IMR-90 (cell line): ENCODE measurements at regions not wholly inside any gene's neighbourhood (a gene's known extent, or its start where the extent isn't known, plus 50 kb on each side); places are given as distances from the start of the nearest gene placed in this dataset.
A peak's percentile ranks its signal among the peaks of the same experiment; 100 is the strongest.

Experiments used
- ATAC-seq: fragments of 200-7000 bp; cut with Tn5 transposase; 2 replicates; pipeline ENCODE4 v1.9.1; 2020; ENCODE audit warnings: low read depth, mild to moderate bottlenecking, moderate library complexity
- BruUV-seq: library from RNA; stranded (reverse); fragments of 400-500 nt; replicated peaks from 2 replicates; lab custom pipeline; 2021; lab: Mats Ljungman, UMichigan
- CTCF ChIA-PET: fragments of 300-600 bp; formaldehyde crosslinking; extraction: SDS; loops from one replicate; lab custom pipeline; 2021; ENCODE audit warnings: antibody characterized with exemption; lab: Yijun Ruan, JAX
- POLR2A ChIA-PET: fragments of 300-600 bp; sonication (Branson Sonifier 250); formaldehyde crosslinking; loops from one replicate; lab custom pipeline; 2022; ENCODE audit warnings: antibody characterized with exemption; ENCODE audit not compliant: unreplicated experiment; lab: Charles Lee
- DNase-seq: peaks from one replicate; pipeline ENCODE4 v3.0.0; 2013
- H2AFZ ChIP-seq: replicated peaks from 2 replicates; pipeline ENCODE3; 2013; ENCODE audit warnings: low read length, mild to moderate bottlenecking; ENCODE audit not compliant: poor library complexity
- H2AK5ac ChIP-seq: 2 replicates; pipeline ENCODE4 v1.6.1; 2013; ENCODE audit warnings: low read depth, low read length, inconsistent platforms
- H2AK9ac ChIP-seq: replicated peaks from 2 replicates; pipeline ENCODE3; 2013; ENCODE audit warnings: mild to moderate bottlenecking, low read depth, low read length, moderate library complexity; ENCODE audit not compliant: poor library complexity
- H2BK120ac ChIP-seq: 2 replicates; pipeline ENCODE4 v1.6.1; 2013; ENCODE audit warnings: low read depth, low read length, inconsistent platforms
- H2BK15ac ChIP-seq: 3 replicates; pipeline ENCODE4 v1.6.1; 2013; ENCODE audit warnings: low read depth, low read length, inconsistent platforms
- H2BK20ac ChIP-seq: 2 replicates; pipeline ENCODE4 v1.6.1; 2013; ENCODE audit warnings: low read depth, mild to moderate bottlenecking, inconsistent platforms, low read length, moderate library complexity
- H2BK5ac ChIP-seq: 2 replicates; pipeline ENCODE4 v1.6.1; 2013; ENCODE audit warnings: mild to moderate bottlenecking, low read depth, low read length, inconsistent platforms; ENCODE audit not compliant: poor library complexity, severe bottlenecking
- H3K14ac ChIP-seq: replicated peaks from 2 replicates; pipeline ENCODE4 v1.6.1; 2013; ENCODE audit warnings: low read depth, low read length, inconsistent platforms
- H3K18ac ChIP-seq: 2 replicates; pipeline ENCODE4 v1.6.1; 2013; ENCODE audit warnings: low read depth, low read length, control low read depth
- H3K23ac ChIP-seq: 2 replicates; pipeline ENCODE4 v1.6.1; 2013; ENCODE audit warnings: low read depth, low read length, inconsistent platforms
- H3K27ac ChIP-seq: 2 replicates; pipeline ENCODE4 v1.5.1; 2013; ENCODE audit warnings: mild to moderate bottlenecking, control low read depth, low read length; ENCODE audit not compliant: insufficient read depth
- H3K27me3 ChIP-seq: 2 replicates; pipeline ENCODE4 v1.6.1; 2013; ENCODE audit warnings: low read length; ENCODE audit not compliant: control insufficient read depth, insufficient read depth
- H3K36me3 ChIP-seq: 2 replicates; pipeline ENCODE4 v1.6.1; 2013; ENCODE audit warnings: low read length, mixed read lengths; ENCODE audit not compliant: control insufficient read depth, insufficient read depth
- H3K4ac ChIP-seq: 2 replicates; pipeline ENCODE4 v1.6.1; 2013; ENCODE audit warnings: low read depth, low read length, inconsistent platforms
- H3K4me1 ChIP-seq: 2 replicates; pipeline ENCODE4 v1.6.1; 2013; ENCODE audit warnings: low read length, mixed read lengths; ENCODE audit not compliant: control insufficient read depth, insufficient read depth
- H3K4me2 ChIP-seq: 2 replicates; pipeline ENCODE4 v1.6.1; 2013; ENCODE audit warnings: low read depth, mild to moderate bottlenecking, control low read depth, low read length, moderate library complexity
- H3K4me3 ChIP-seq: 2 replicates; pipeline ENCODE4 v1.5.1; 2013; ENCODE audit warnings: low read depth, mild to moderate bottlenecking, control low read depth, low read length, moderate library complexity; ENCODE audit not compliant: insufficient read depth
- H3K56ac ChIP-seq: 2 replicates; pipeline ENCODE4 v1.6.1; 2013; ENCODE audit warnings: low read length, inconsistent platforms; ENCODE audit not compliant: insufficient read depth; ENCODE audit errors: extremely low read depth
- H3K79me1 ChIP-seq, 2 experiments: 2 replicates each; pipeline ENCODE4 v1.6.1; 2013; ENCODE audit warnings: low read length in 2 of 2, inconsistent platforms in 1 of 2, low read depth in 1 of 2
- H3K9ac ChIP-seq: 2 replicates; pipeline ENCODE4 v1.6.1; 2013; ENCODE audit warnings: low read depth, low read length, control low read depth
- H3K9me1 ChIP-seq: 2 replicates; pipeline ENCODE4 v1.6.1; 2013; ENCODE audit warnings: low read length, inconsistent platforms; ENCODE audit not compliant: insufficient read depth
- H3K9me3 ChIP-seq: 2 replicates; pipeline ENCODE4 v1.6.1; 2013; ENCODE audit warnings: low read length; ENCODE audit not compliant: control insufficient read depth, insufficient read depth
- H4K20me1 ChIP-seq: 2 replicates; pipeline ENCODE4 v1.6.1; 2013; ENCODE audit warnings: low read length, inconsistent platforms; ENCODE audit not compliant: insufficient read depth
- H4K5ac ChIP-seq: 2 replicates; pipeline ENCODE4 v1.6.1; 2013; ENCODE audit warnings: mild to moderate bottlenecking, low read depth, low read length, control low read depth
- H4K8ac ChIP-seq, 2 experiments: 2 replicates each; pipeline ENCODE4 v1.6.1; 2013; ENCODE audit warnings: low read depth in 2 of 2, low read length in 2 of 2, control low read depth in 1 of 2, inconsistent platforms in 1 of 2
- H4K91ac ChIP-seq: 2 replicates; pipeline ENCODE4 v1.6.1; 2013; ENCODE audit warnings: low read depth, low read length, inconsistent platforms; ENCODE audit not compliant: insufficient read depth
- BHLHE40 ChIP-seq: fragments of 150-350 bp; IDR thresholded peaks from 2 replicates; pipeline ENCODE4 v1.6.1; 2016; ENCODE audit warnings: mild to moderate bottlenecking, low read depth, low read length
- CEBPB ChIP-seq: IDR thresholded peaks from 2 replicates; pipeline ENCODE4 v1.6.1; 2012; ENCODE audit warnings: low read depth, low read length, improper control_type of control experiment
- CHD1 ChIP-seq: IDR thresholded peaks from 2 replicates; pipeline ENCODE4 v1.6.1; 2012; ENCODE audit warnings: low read depth, low read length, improper control_type of control experiment
- ELK1 ChIP-seq: fragments of 150-350 bp; IDR thresholded peaks from 2 replicates; pipeline ENCODE4 v1.6.1; 2016; ENCODE audit warnings: low read depth, mild to moderate bottlenecking, low read length, moderate library complexity, borderline replicate concordance
- FOS ChIP-seq: fragments of 150-350 bp; IDR thresholded peaks from 2 replicates; pipeline ENCODE4 v1.6.1; 2016; ENCODE audit warnings: low read depth, low read length
- MAFK ChIP-seq: IDR thresholded peaks from 2 replicates; pipeline ENCODE4 v1.6.1; 2012; ENCODE audit warnings: low read depth, low read length, improper control_type of control experiment
- MAZ ChIP-seq: IDR thresholded peaks from 2 replicates; pipeline ENCODE4 v1.6.1; 2012; ENCODE audit warnings: low read depth, mild to moderate bottlenecking, low read length, improper control_type of control experiment, moderate library complexity, borderline replicate concordance
- MXI1 ChIP-seq: IDR thresholded peaks from 2 replicates; pipeline ENCODE4 v1.6.1; 2012; ENCODE audit warnings: low read depth, mild to moderate bottlenecking, low read length, moderate library complexity, borderline replicate concordance
- NFE2L2 ChIP-seq: fragments of 150-350 bp; IDR thresholded peaks from 2 replicates; pipeline ENCODE4 v1.6.1; 2016; ENCODE audit warnings: low read depth, mild to moderate bottlenecking, low read length
- RAD21 ChIP-seq: IDR thresholded peaks from 2 replicates; pipeline ENCODE4 v1.6.1; 2012; ENCODE audit warnings: low read length, improper control_type of control experiment
- RCOR1 ChIP-seq: IDR thresholded peaks from 2 replicates; pipeline ENCODE4 v1.6.1; 2012; ENCODE audit warnings: mild to moderate bottlenecking, low read length, improper control_type of control experiment; ENCODE audit not compliant: insufficient replicate concordance
- RFX5 ChIP-seq: IDR thresholded peaks from 2 replicates; pipeline ENCODE4 v1.8.0; 2012; ENCODE audit warnings: low read depth, mild to moderate bottlenecking, low read length, moderate library complexity
- WGBS, 2 experiments: methylation state at CpG; one replicate each; pipeline versions ENCODE4 v1.1.5 to v1.1.7; 2013; ENCODE audit warnings: missing lambda C conversion rate in 2 of 2; ENCODE audit not compliant: insufficient read length in 1 of 2; ENCODE audit errors: extremely low coverage in 2 of 2; 5-methylcytosine and 5-hydroxymethylcytosine counted together
- dilution Hi-C: fragments of 300-500 bp; cut with HindIII; formaldehyde crosslinking; loops from one replicate; pipeline ENCODE4 v1.14.3; 2018; ENCODE audit warnings: low sequenced_read_pairs; ENCODE audit not compliant: unreplicated experiment
- in situ Hi-C: fragments of 300-500 bp; cut with MboI; formaldehyde crosslinking; loops from 3 replicates; pipeline ENCODE4 v1.14.3; 2019; ENCODE audit warnings: low sequenced_read_pairs, inconsistent platforms, mixed read lengths
- intact Hi-C: fragments of 100-400 bp; cut with micrococcal nuclease; formaldehyde crosslinking; loops from 2 replicates; pipeline ENCODE4 v1.10.0; 2022
- TF ChIP-seq, protein P1 (sequence below): fragments of 150-350 bp; IDR thresholded peaks from 2 replicates; pipeline ENCODE4 v1.6.1; 2017; ENCODE audit warnings: mild to moderate bottlenecking, antibody characterized with exemption, low read length, low read depth
- TF ChIP-seq, protein P2 (sequence below): conservative IDR thresholded peaks from 2 replicates; pipeline ENCODE4 v1.5.1; 2012; ENCODE audit warnings: mild to moderate bottlenecking, low read depth, low read length, improper control_type of control experiment

GRCh38 chr15:31274496-31275330 lies 51.9 kb upstream of the KLF13 start:
- H3K14ac ChIP-seq, result no peak overlapping the region
- H3K9me3 ChIP-seq, result no peaks in the 10 kb centered on the region
- POLR2A ChIA-PET, result no interaction called here
- H2AK5ac ChIP-seq, result no peak overlapping the region
- H3K9ac ChIP-seq, result no peak overlapping the region
- no peak overlapping the region for H4K5ac ChIP-seq
- ATAC-seq, result no peak
- no peak overlapping the region for H3K4me2 ChIP-seq
- H3K23ac ChIP-seq, result no peak overlapping the region
- TF ChIP-seq MXI1 (no peak), BHLHE40 (no peak), FOS (no peak), RCOR1 (no peak), NFE2L2 (no peak), ELK1 (no peak), RFX5 (no peak), RAD21 (no peak), CEBPB (no peak), MAZ (no peak), MAFK (no peak), CHD1 (no peak)
- TF ChIP-seq, protein P1, sequence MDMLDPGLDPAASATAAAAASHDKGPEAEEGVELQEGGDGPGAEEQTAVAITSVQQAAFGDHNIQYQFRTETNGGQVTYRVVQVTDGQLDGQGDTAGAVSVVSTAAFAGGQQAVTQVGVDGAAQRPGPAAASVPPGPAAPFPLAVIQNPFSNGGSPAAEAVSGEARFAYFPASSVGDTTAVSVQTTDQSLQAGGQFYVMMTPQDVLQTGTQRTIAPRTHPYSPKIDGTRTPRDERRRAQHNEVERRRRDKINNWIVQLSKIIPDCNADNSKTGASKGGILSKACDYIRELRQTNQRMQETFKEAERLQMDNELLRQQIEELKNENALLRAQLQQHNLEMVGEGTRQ, result no peak
- TF ChIP-seq, protein P2, sequence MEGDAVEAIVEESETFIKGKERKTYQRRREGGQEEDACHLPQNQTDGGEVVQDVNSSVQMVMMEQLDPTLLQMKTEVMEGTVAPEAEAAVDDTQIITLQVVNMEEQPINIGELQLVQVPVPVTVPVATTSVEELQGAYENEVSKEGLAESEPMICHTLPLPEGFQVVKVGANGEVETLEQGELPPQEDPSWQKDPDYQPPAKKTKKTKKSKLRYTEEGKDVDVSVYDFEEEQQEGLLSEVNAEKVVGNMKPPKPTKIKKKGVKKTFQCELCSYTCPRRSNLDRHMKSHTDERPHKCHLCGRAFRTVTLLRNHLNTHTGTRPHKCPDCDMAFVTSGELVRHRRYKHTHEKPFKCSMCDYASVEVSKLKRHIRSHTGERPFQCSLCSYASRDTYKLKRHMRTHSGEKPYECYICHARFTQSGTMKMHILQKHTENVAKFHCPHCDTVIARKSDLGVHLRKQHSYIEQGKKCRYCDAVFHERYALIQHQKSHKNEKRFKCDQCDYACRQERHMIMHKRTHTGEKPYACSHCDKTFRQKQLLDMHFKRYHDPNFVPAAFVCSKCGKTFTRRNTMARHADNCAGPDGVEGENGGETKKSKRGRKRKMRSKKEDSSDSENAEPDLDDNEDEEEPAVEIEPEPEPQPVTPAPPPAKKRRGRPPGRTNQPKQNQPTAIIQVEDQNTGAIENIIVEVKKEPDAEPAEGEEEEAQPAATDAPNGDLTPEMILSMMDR, result no peak
- CTCF ChIA-PET, result no interaction called here
- no peak overlapping the region for H2BK20ac ChIP-seq
- H2BK120ac ChIP-seq, result no peak overlapping the region
- H3K56ac ChIP-seq, result no peak overlapping the region
- H2BK5ac ChIP-seq, result no peak overlapping the region
- H3K27me3 ChIP-seq, result peaks cover 2% of the 10 kb centered on the region; the same call in 1 of the 2 replicates
- DNase-seq, result peak; percentile 3
- in situ Hi-C loops, result loop anchor here (5.0 kb wide), 1 partner anchor 47 kb away; no protein-coding TSS in a partner anchor
- H2AFZ ChIP-seq, result no peak overlapping the region
- intact Hi-C loops, result no loop called here
- H3K18ac ChIP-seq, result no peak overlapping the region
- no peak overlapping the region for H2AK9ac ChIP-seq
- H3K4me1 ChIP-seq, result no peaks in the 10 kb centered on the region
- no peak overlapping the region for H4K8ac ChIP-seq
- no peaks in the 10 kb centered on the region for H4K20me1 ChIP-seq
- H3K4ac ChIP-seq, result no peak overlapping the region
- H3K79me1 ChIP-seq, result no peaks in the 10 kb centered on the region
- H3K36me3 ChIP-seq, result no peaks in the 10 kb centered on the region
- BruUV-seq, result no TSS peak
- no peak overlapping the region for H4K91ac ChIP-seq
- H3K27ac ChIP-seq, result no peak overlapping the region
- H3K9me1 ChIP-seq, result no peaks in the 10 kb centered on the region
- H2BK15ac ChIP-seq, result no peak overlapping the region
- dilution Hi-C loops, result no loop called here
- H3K4me3 ChIP-seq, result no peak overlapping the region
- 84% methylated on average over 4 of the region's 14 CpGs; no CpG with 5 or more reads in 1 of the 2 experiments for WGBS, 2 experiments
